ENCODE measurements at regions not wholly inside any gene's neighbourhood (a gene's known extent, or its start where the extent isn't known, plus 50 kb on each side); places are given as distances from the start of the nearest gene placed in this dataset.

- TF ChIP-seq POLR2AphosphoS5 (IDR thresholded peaks at IDR 0.05; ENCODE audit: low read depth, low read length) (no peak), POLR2A (IDR thresholded peaks at IDR 0.05; ENCODE audit: low read depth, low read length) (no peak), TAF1 (IDR thresholded peaks at IDR 0.05; ENCODE audit: borderline replicate concordance, low read depth, low read length) (no peak)
Observed at GRCh38 chr21:40926238-40926637, 79.3 kb upstream of the DSCAM start.
